IPS-20b (cell line): ENCODE measurements at regions not wholly inside any gene's neighbourhood (a gene's known extent, or its start where the extent isn't known, plus 50 kb on each side); places are given as distances from the start of the nearest gene placed in this dataset.
"Not testable (repeated sequence)": the region's sequence is repeated elsewhere in the genome, so short reads cannot be mapped to it uniquely, and the experiment has no call there.

ENCODE experiments used
- H3K27ac ChIP-seq: one replicate; pipeline ENCODE4 v1.5.1; 2013; ENCODE audit warnings: low read length
- H3K27me3 ChIP-seq: 2 replicates; pipeline ENCODE4 v1.6.1; 2013; ENCODE audit warnings: mild to moderate bottlenecking, low read length, inconsistent platforms; ENCODE audit not compliant: insufficient read depth
- H3K36me3 ChIP-seq: 2 replicates; pipeline ENCODE4 v1.6.1; 2013; ENCODE audit warnings: low read depth, mild to moderate bottlenecking, inconsistent platforms, low read length, moderate library complexity; ENCODE audit not compliant: insufficient read depth
- H3K4me1 ChIP-seq: 2 replicates; pipeline ENCODE4 v1.6.1; 2013; ENCODE audit warnings: mild to moderate bottlenecking, control low read depth, inconsistent platforms, low read length, moderate library complexity; ENCODE audit not compliant: insufficient read depth
- H3K4me3 ChIP-seq: 2 replicates; pipeline ENCODE4 v1.5.1; 2013; ENCODE audit warnings: mild to moderate bottlenecking, low read length, inconsistent platforms
- H3K9ac ChIP-seq: 2 replicates; pipeline ENCODE4 v1.6.1; 2013; ENCODE audit warnings: low read depth, mild to moderate bottlenecking, inconsistent platforms, low read length, moderate library complexity
- H3K9me3 ChIP-seq: 2 replicates; pipeline ENCODE4 v1.6.1; 2013; ENCODE audit warnings: mild to moderate bottlenecking, low read depth, low read length, inconsistent platforms; ENCODE audit not compliant: insufficient read depth

GRCh38 chr2:190150413-190150812, 87.9 kb upstream of the MSTN start:
- Histone ChIP-seq H3K4me3 (no peak overlapping the region), H3K36me3 (no peaks in the 10 kb centered on the region), H3K9ac (no peak overlapping the region), H3K4me1 (no peaks in the 10 kb centered on the region; the same call in 1 of the 2 replicates), H3K9me3 (peaks cover 3% of the 10 kb centered on the region; the same call in 1 of the 2 replicates), H3K27ac (no peak overlapping the region), H3K27me3 (no peaks in the 10 kb centered on the region)

- Histone ChIP-seq H3K9ac (no peak overlapping the region), H3K4me3 (no peak overlapping the region), H3K27ac (no peak overlapping the region), H3K27me3 (no peaks in the 10 kb centered on the region), H3K4me1 (no peaks in the 10 kb centered on the region; the same call in 1 of the 2 replicates), H3K9me3 (peaks cover 3% of the 10 kb centered on the region; the same call in 1 of the 2 replicates), H3K36me3 (no peaks in the 10 kb centered on the region)
Measured at GRCh38 chr2:190149908-190150307, 87.4 kb upstream of the MSTN start.

- H3K36me3 ChIP-seq: no peaks in the 10 kb centered on the region
- H3K9ac ChIP-seq: no peak overlapping the region
- no peak overlapping the region for H3K27ac ChIP-seq
- H3K9me3 ChIP-seq: peaks cover 3% of the 10 kb centered on the region; the same call in 1 of the 2 replicates
- H3K4me3 ChIP-seq: no peak overlapping the region
- H3K27me3 ChIP-seq: no peaks in the 10 kb centered on the region
- no peaks in the 10 kb centered on the region; the same call in 1 of the 2 replicates for H3K4me1 ChIP-seq
Measured at GRCh38 chr2:190149200-190149599, 86.7 kb upstream of the MSTN start.

GRCh38 chr2:190146109-190146508, 83.6 kb upstream of the MSTN start:
- not testable (repeated sequence) for H3K9ac ChIP-seq, H3K9me3 ChIP-seq, H3K27ac ChIP-seq, H3K27me3 ChIP-seq, H3K4me1 ChIP-seq, H3K4me3 ChIP-seq, H3K36me3 ChIP-seq

GRCh38 chr2:190140474-190140873, 77.9 kb upstream of the MSTN start:
- H3K9me3 ChIP-seq: peaks cover 43% of the 10 kb centered on the region
- H3K4me1 ChIP-seq, H3K27ac ChIP-seq, H3K36me3 ChIP-seq, H3K9ac ChIP-seq, H3K27me3 ChIP-seq, H3K4me3 ChIP-seq: not testable (repeated sequence)

GRCh38 chr2:190139371-190139770, 76.8 kb upstream of the MSTN start:
- H3K27ac ChIP-seq: no peak overlapping the region
- H3K4me1 ChIP-seq: no peaks in the 10 kb centered on the region
- H3K9me3 ChIP-seq: peaks cover 43% of the 10 kb centered on the region
- H3K4me3 ChIP-seq: no peak overlapping the region
- H3K9ac ChIP-seq: no peak overlapping the region
- H3K27me3 ChIP-seq: no peaks in the 10 kb centered on the region
- no peaks in the 10 kb centered on the region for H3K36me3 ChIP-seq

GRCh38 chr2:190138032-190138431, 75.5 kb upstream of the MSTN start:
- Histone ChIP-seq H3K27me3 (no peaks in the 10 kb centered on the region), H3K9me3 (peaks cover 43% of the 10 kb centered on the region), H3K36me3 (no peaks in the 10 kb centered on the region), H3K27ac (no peak overlapping the region), H3K4me3 (no peak overlapping the region), H3K4me1 (no peaks in the 10 kb centered on the region), H3K9ac (no peak overlapping the region)

- H3K27ac ChIP-seq: no peak overlapping the region
- no peaks in the 10 kb centered on the region for H3K27me3 ChIP-seq
- H3K4me1 ChIP-seq: no peaks in the 10 kb centered on the region
- H3K4me3 ChIP-seq: no peak overlapping the region
- peaks cover 43% of the 10 kb centered on the region for H3K9me3 ChIP-seq
- no peak overlapping the region for H3K9ac ChIP-seq
- H3K36me3 ChIP-seq: no peaks in the 10 kb centered on the region
Measured at GRCh38 chr2:190137561-190137960, 75.0 kb upstream of the MSTN start.

GRCh38 chr2:190136825-190137224, 74.3 kb upstream of the MSTN start:
- H3K9ac ChIP-seq: no peak overlapping the region
- H3K4me1 ChIP-seq: no peaks in the 10 kb centered on the region
- H3K9me3 ChIP-seq: peaks cover 43% of the 10 kb centered on the region
- no peak overlapping the region for H3K27ac ChIP-seq
- H3K36me3 ChIP-seq: no peaks in the 10 kb centered on the region
- H3K4me3 ChIP-seq: no peak overlapping the region
- no peaks in the 10 kb centered on the region for H3K27me3 ChIP-seq

GRCh38 chr2:190136259-190136658, 73.7 kb upstream of the MSTN start:
- Histone ChIP-seq H3K27me3 (no peaks in the 10 kb centered on the region), H3K36me3 (no peaks in the 10 kb centered on the region), H3K27ac (no peak overlapping the region), H3K9ac (no peak overlapping the region), H3K9me3 (peaks cover 38% of the 10 kb centered on the region), H3K4me3 (no peak overlapping the region), H3K4me1 (no peaks in the 10 kb centered on the region)

- no peaks in the 10 kb centered on the region for H3K36me3 ChIP-seq
- no peaks in the 10 kb centered on the region for H3K4me1 ChIP-seq
- no peaks in the 10 kb centered on the region for H3K27me3 ChIP-seq
- H3K4me3 ChIP-seq: no peak overlapping the region
- H3K27ac ChIP-seq: no peak overlapping the region
- H3K9me3 ChIP-seq: no peaks in the 10 kb centered on the region
- no peak overlapping the region for H3K9ac ChIP-seq
Measured at GRCh38 chr2:190129421-190130199, 67.1 kb upstream of the MSTN start.

GRCh38 chr2:190127651-190128050, 65.1 kb upstream of the MSTN start:
- H3K4me3 ChIP-seq: no peak overlapping the region
- no peak overlapping the region for H3K27ac ChIP-seq
- H3K27me3 ChIP-seq: no peaks in the 10 kb centered on the region
- no peaks in the 10 kb centered on the region for H3K9me3 ChIP-seq
- no peaks in the 10 kb centered on the region for H3K36me3 ChIP-seq
- no peak overlapping the region for H3K9ac ChIP-seq
- no peaks in the 10 kb centered on the region for H3K4me1 ChIP-seq
